H1 (cell line): ENCODE measurements at regions not wholly inside any gene's neighbourhood (a gene's known extent, or its start where the extent isn't known, plus 50 kb on each side); places are given as distances from the start of the nearest gene placed in this dataset.

Experiments
- POLR2AphosphoS5 ChIP-seq: IDR thresholded peaks from 2 replicates; pipeline ENCODE4 v1.6.1; 2011; ENCODE audit warnings: low read depth, low read length
- SIN3A ChIP-seq, 2 experiments: IDR thresholded peaks in 1 of 2; conservative IDR thresholded peaks in 1 of 2; 2 replicates each; pipeline ENCODE4 v1.6.1; 2011 to 2012; ENCODE audit warnings: low read length in 2 of 2, improper control_type of control experiment in 1 of 2, low read depth in 1 of 2, mild to moderate bottlenecking in 1 of 2

DNA sequence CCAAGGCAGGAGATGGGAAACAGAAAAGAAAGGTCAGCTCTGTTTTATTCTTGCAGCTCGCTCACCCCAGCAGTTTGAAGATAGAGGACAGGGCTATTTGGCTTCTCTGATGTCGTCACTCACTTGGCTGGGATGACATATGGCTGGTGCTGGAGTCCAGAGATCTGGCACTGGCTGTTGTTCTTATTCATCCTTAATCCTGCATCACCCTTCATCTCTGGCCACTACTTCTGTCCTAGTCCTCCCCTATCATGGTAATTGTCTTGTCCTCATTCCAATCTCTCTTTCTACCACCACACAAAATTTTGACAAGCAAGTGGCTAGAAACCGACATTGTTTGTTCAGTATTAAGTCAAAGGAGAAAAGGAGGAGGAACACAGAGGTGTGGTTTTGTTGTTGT lies 103.8 kb upstream of the PDE4B start:
- TF ChIP-seq SIN3A (conservative IDR thresholded peaks at IDR 0.05 in 1 of 2, IDR thresholded peaks at IDR 0.05 in 1 of 2; ENCODE audit: low read depth in 1 of 2, low read length in 2 of 2) (no peak), POLR2AphosphoS5 (no peak)
